ENCODE measurements at regions not wholly inside any gene's neighbourhood (a gene's known extent, or its start where the extent isn't known, plus 50 kb on each side); places are given as distances from the start of the nearest gene placed in this dataset.
A peak's percentile ranks its signal among the peaks of the same experiment; 100 is the strongest.

DNA sequence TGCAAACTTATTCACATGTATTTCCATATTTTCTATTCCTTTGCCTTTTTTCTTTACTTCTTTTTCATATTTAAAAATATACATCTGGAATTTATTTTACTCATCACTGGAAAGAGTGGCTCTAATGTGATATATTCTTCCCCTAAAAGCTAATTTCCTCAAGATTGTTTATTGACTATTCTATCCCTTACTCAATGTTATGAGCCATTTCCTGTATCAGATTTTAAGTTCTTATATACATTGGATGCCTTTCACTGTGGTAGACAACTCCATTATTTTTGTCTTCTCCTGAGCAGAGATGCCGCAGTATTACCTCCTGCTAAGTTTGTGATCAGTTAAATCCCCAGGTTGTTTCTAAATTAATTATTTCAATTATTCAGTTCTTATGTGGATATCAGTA is 418.4 kb upstream of the JAG1 start:
- no peak for DNase-seq (ENCODE audit: low spot score)
- intact Hi-C loops (cut with DNase I), result no loop called here

DNA sequence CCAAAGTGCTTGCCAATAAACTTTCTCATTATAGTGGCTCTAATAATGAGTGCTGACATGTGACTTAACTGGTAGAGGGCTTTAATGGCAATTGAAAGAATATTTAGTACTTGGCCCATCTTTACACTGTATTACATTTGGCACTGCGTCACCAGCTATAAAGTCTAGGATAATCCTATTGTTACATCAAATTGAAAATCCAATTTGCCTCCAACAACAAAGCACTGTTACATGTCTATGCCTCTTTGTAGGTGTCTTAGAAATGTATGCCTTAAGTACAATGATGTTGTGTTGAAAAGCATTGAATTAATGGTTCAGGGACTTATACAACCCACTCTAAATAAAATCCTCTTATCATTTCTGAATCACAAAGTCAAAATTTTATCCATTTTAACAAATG is 420.4 kb upstream of the JAG1 start:
- intact Hi-C loops (cut with DNase I), result no loop called here
- DNase-seq (ENCODE audit: low spot score), result no peak

DNA sequence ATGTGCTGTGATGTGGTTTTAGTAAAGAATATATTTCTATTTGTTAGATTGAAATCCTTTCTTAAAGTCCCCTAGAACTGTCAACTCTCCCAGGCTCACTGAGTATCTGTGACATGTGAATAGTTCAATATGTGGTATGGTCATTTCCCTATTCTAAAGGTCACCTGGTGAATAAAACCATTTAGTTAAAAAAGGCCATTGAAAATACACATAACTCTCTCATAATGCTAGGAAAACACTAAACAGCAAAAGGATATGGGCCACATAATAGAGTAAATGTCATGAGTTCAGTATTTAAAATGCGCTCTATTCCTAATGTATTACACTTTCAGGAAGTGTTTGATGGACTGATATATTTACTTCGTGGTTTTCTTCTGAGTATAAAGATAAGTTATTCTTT is 420.9 kb upstream of the JAG1 start:
- DNase-seq (ENCODE audit: low spot score), result no peak
- intact Hi-C loops (cut with DNase I), result no loop called here

DNA sequence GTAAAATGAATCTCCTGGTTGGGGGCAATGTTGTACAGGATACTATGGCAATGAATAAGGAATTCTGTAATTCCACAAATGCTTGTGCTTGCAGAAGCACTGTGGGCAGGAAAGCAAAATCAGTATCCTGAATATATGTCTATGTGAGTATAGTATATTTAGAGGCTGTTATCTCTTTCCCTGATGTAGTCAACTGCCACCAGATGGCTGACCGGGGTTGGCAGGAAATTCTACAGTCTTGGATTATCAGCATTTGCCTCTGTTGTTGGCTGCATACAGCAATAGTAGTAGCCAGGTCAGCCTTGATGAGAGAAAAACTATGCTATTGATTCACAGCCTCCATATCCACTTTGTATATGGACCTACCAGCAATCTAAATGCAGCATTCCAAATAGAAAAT is 425.1 kb upstream of the JAG1 start:
- no peak for DNase-seq (ENCODE audit: low spot score)
- intact Hi-C loops (cut with DNase I), result no loop called here

DNA sequence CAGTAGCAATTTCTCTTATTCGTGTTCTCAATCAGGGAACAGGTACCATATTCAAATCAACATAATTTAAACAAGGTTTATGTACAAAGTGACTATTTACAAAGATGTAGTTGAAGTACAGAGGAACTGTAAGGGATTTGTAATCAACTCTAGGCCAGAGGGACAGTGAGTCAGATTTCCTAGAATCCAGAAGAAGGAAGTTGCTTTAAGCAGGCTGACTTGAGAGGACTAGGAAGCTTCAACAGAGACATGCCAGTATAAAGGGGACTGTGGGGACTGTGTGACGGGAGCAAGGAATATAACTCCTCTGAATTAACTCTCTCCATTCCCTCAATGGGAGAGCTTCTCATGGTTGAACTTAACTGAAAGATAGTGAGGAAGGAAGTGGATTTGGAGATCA is 427.4 kb upstream of the JAG1 start:
- intact Hi-C loops (cut with DNase I), result loop anchor here (10.0 kb wide), 1 partner anchor 104 kb away; no protein-coding TSS in a partner anchor
- DNase-seq (ENCODE audit: low spot score), result no peak

DNA sequence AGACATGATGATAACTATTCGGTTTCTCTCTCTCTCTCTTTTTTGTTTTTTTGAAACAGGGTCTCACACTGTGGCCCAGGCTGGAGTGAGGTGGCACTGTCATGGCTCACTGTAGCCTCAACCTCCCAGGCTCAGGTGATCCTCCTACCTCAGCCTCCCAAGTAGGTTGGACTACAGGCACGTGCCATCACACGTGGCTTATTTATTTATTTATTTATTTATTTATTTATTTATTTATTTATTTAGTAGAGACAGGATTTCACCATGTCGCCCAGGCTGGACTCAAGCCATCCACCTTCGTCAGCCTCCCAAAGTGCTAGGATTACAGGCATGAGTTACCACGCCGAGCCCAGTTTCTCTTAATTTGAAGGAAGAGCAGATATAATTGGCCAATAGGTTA is 427.9 kb upstream of the JAG1 start:
- intact Hi-C loops (cut with DNase I), result loop anchor here (10.0 kb wide), 1 partner anchor 103 kb away; no protein-coding TSS in a partner anchor
- no peak for DNase-seq (ENCODE audit: low spot score)

DNA sequence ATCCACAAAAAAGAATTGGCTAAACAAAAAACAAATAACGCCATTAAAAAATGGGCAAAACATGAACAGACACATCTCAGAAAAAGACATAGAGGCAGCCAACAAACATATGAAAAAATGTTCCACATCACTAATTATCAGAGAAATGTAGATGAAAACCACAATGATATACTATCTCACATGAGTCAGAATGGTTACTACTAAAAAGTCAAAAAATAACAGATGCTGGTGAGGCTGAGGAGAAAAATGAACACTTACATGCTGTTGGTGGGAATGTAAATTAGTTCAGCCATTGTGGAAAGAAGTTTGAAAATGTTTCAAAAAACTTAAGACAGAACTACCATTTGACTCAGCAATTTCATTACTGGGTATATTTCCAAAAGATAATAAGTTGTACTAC is 430.1 kb upstream of the JAG1 start:
- intact Hi-C loops (cut with DNase I), result loop anchor here (10.0 kb wide), 1 partner anchor 101 kb away; no protein-coding TSS in a partner anchor
- DNase-seq (ENCODE audit: low spot score), result no peak

DNA sequence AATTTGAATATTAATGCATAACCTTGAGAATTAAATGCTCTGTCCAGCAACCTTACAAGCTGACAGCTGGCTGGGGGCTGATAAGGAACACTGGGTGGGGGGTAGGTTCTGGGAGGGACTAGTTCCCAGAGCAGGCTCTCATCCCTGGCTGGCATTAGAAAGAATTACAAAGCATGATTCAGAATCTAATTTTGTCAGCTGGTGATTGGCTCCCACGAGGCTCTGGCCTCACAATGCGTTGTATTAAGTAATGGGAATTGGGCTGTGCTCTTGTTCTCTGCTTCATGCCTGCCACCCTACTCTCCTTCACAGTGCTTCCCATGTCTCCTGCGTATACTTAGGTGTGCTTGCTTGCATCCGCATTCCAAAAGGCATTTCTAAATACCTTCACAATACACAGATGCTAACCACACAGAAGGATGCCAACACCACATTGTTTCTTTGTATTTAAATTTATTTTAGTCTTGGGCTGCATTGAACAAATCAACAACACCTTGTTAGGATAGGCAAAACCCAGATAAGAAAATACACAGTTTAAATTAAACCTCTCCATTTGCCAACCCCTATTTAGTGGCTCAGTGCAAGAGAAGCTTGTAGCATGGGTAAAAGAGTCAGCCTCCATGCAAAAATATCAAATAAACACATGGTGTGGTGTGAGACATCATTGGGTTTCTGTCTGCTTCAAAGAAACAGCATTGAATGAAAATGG is 434.5 kb upstream of the JAG1 start:
- peak; percentile 75 for DNase-seq (ENCODE audit: low spot score)
- intact Hi-C loops (cut with DNase I), result loop anchor here (2.0 to 10.0 kb wide), 3 partner anchors 43 to 126 kb away; no protein-coding TSS in a partner anchor

DNA sequence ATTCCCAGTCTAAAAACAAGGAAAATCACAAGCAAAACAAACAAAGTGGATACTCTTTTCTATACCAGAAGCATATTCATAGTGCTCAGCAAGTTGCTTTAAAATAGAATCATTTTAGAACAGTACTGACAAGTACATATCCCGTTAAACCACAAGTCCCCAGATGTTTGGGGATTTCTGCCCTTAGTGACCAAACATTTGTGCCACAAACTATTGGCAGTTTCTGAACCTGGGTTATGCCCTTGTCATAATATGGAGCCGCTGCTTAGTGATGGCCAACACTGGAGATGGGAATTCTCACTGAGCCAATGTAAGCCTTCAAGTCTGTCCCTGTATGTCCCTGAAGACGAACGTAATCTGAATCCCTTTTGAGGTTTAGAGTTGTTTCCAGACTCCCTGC is 436.7 kb upstream of the JAG1 start:
- DNase-seq (ENCODE audit: low spot score), result no peak
- intact Hi-C loops (cut with DNase I), result loop anchor here (5.0 kb wide), 1 partner anchor 47 kb away; no protein-coding TSS in a partner anchor

DNA sequence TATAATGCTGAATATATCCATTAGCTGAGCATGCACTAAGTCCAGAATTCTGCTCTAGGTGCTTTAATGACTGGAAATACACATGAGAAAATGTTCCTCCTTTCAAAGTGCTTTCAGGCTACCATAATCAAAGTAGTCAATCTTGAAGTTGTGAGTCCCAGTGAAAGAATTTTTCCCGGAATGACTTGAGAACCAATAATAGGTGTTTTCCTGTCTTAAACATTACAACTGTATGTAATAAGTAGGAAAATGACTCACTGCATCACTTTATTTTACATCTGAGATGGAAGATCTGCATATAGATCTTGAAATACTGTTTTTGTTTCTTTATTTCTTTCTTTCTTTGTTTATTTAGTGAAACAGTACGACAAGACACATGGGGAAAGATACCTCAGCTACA is 437.4 kb upstream of the JAG1 start:
- intact Hi-C loops (cut with DNase I), result loop anchor here (5.0 kb wide), 1 partner anchor 46 kb away; no protein-coding TSS in a partner anchor
- no peak for DNase-seq (ENCODE audit: low spot score)

DNA sequence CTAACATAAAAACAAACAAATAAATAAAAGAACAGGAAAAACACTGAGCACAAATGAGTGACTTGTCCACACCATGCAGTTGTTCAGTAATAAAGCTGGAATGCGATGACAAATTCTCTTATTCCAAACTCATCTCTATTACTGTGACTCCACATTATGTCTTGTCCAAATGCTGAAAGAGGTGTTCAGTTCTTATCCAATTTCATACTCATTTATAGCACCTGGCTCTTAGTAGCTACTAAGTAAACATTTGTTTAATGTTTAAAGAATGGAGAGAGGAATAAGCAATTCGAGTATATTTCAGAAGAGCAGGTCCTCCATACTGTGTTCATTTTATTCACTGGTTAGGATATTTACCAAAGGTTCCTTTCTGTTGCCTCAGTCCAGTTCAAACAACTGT is 439.0 kb upstream of the JAG1 start:
- DNase-seq (ENCODE audit: low spot score), result no peak
- intact Hi-C loops (cut with DNase I), result loop anchor here (5.0 kb wide), 1 partner anchor 44 kb away; no protein-coding TSS in a partner anchor

DNA sequence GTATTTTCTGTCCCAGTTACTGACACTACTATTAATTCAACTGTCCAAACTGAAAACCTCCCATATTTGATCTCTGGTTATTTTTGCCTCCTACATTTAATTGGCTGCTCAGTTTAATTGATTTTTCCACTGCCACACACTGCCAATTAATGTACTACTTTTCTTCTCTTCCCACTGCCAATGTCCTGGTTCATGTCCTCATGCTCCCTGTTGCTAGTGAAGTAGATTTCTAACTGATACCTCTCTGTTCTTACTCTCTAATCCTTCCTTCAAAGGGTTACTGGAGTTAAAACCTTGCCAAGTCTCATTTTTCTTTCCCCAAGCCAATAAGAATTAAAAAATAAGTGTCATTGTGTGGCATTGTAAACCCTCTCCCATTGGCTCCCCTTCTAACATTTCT is 440.6 kb upstream of the JAG1 start:
- DNase-seq (ENCODE audit: low spot score), result no peak
- intact Hi-C loops (cut with DNase I), result loop anchor here (5.0 kb wide), 1 partner anchor 43 kb away; no protein-coding TSS in a partner anchor

DNA sequence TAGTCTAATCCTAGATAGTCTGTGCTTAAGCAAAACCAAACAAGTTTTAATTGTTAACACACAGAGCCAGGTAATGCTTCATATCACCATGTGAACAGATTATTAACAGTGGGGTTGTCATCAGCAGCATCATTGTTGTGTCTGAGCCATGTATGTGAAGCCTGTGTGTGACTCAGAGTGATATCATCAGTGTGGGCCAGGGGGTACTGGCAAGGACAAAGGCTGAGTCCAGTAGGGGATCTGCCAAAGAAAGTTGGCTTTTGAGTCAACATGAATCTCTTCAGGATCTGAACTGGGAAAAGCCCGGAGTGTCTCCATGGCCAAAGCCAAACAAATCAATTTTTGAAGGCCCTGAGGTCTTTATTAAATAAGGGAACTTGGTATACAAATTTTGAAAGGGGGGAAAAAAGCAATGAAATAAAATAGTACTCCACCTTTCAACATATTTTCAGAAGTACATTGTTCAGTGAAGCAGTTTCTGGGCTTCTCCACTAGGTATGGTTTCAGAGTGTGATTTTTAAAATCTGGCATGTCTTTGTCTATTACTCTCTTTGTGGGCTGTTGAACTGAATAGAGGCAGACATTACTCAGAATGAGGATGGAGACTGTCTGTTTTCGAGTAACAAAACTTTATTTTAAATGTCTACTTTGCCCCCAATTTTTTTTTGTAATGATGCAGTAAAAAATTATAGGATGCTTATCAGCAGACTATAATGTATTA is 444.2 kb upstream of the JAG1 start:
- no peak for DNase-seq (ENCODE audit: low spot score)
- intact Hi-C loops (cut with DNase I), result no loop called here

DNA sequence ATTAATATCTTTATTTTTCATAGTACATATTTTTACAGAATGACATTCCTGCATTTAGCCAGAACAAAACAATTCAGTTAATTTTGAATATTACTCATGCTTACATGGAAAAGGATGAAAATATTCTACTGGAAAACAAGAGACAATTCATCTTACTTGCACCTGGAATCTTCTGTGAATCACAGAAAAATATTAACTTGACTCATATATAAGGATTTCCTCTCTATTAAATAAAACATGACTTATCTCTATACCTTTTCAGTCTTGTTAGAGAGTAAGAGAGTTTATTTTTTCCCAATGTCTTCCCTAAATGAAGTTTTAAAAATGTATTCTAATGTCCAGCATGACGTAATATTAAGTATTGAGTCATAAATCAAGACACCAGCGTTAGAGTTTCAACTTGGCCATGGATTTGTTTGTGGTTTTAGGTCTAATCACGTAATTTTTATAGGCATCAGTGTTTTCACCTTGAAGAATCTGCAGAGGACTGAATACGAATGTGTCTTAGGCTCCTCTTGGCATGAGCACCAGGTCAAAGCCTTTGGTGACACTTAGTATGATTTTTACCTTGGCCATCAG is 445.1 kb upstream of the JAG1 start:
- intact Hi-C loops (cut with DNase I), result no loop called here
- DNase-seq (ENCODE audit: low spot score), result no peak

DNA sequence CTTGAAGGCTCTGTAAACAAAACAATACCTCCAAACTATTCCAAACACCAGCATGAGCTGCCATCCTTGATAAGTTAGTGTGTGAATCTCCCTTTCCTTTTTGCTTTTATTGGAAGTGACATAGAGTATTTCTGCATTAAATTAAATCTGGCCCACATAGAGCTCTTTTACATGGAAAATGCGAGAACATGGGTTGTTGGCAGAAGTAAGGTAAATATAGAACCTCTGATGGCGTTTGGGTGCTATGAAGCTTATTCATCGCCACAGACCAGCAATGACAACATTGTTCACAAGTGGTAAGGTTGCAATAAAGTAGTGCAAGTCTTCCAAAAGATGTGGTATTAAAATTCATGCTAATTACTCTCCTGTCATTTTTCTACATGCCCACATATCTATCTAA is 445.8 kb upstream of the JAG1 start:
- intact Hi-C loops (cut with DNase I), result no loop called here
- DNase-seq (ENCODE audit: low spot score), result no peak

DNA sequence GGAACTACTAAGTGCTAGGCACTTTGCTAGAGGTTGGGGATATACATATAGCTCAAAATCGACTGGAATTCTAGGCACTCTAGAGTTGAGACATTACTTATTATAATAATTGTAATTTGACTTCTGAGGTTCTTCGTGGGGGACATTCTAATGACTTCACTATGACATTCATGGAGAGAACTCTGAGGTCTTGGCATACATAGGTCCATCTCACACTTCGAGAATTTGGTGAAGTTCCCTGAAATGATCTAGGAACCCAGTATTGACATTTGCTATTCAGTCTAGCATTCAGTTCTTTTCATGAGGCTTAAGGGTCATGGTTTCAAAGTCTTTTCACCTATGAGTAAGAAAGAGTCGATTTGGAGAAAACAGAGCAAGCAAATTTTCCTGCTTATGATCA is 446.6 kb upstream of the JAG1 start:
- intact Hi-C loops (cut with DNase I), result no loop called here
- no peak for DNase-seq (ENCODE audit: low spot score)

DNA sequence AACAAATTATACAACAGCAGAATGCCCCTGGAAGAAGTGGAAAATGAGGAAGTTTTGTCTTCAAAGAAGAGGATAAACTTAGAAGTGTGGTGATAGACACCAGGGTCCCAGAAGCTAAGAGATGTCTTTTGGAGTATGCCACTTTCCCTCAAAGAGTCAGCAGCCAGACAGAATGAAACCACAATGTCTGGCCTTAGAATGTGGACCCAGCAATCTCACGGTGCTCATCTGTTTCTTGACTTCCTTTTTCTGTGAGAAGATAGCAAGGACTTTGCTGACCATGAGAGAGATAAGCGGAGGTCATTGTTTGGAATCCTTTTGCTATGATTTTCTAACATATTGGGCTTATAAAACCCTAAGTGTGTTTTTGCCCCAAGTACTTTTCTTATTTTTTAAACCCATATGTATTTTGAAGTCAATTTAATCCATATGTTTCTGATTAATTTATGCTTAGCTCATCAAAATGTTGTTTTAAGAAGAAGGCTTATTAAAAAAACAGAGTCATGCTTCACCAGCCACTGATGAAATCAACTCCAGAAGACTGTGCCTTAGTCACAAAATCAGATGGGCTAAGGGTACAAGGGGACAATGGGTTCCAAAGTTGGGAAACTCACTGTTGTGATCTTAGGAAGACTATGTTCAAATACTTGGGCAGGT is 451.2 kb upstream of the JAG1 start:
- intact Hi-C loops (cut with DNase I), result no loop called here
- no peak for DNase-seq (ENCODE audit: low spot score)

DNA sequence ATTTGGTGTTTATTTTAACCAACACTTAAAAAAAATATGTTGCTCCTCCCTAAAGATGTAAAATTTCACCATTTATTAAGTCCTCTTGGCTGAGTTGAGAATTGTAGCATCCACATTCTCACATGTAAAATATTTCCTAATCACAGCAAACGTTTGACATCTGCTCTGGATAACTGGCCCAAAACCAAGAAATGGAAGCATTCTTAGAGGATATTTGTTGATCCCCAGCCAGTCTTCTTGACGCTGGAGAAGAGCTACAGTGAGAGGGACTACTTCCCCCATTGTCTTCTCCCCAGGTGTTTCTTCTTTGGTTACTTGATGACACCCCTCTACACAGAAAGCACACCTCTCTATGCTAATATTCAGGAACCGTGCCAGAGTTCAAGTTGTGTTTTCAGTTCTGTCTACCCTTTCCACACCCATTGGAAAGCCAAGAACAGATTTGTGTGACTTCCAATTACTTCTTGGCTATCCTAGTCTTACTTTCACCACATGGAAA is 454.5 kb upstream of the JAG1 start:
- DNase-seq (ENCODE audit: low spot score), result no peak
- intact Hi-C loops (cut with DNase I), result no loop called here

DNA sequence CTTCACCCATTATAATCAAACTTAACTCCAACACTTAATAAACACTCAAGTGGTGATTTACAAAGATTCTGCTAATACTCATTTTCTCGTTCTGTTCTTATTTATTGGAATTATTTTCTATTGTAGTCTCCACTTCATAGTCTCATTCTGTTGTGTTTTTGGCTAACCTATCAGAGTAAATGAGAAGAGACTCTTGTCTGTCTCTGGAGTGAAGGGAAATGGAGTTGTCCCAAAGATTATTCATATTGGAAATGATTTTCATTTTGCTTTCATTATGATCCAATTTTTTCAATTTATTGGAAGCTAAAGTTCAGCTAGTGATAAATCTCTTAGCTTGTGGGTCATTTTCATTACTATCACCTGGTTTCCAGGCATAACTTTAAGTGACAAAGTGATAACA is 454.9 kb upstream of the JAG1 start:
- intact Hi-C loops (cut with DNase I), result no loop called here
- DNase-seq (ENCODE audit: low spot score), result no peak

DNA sequence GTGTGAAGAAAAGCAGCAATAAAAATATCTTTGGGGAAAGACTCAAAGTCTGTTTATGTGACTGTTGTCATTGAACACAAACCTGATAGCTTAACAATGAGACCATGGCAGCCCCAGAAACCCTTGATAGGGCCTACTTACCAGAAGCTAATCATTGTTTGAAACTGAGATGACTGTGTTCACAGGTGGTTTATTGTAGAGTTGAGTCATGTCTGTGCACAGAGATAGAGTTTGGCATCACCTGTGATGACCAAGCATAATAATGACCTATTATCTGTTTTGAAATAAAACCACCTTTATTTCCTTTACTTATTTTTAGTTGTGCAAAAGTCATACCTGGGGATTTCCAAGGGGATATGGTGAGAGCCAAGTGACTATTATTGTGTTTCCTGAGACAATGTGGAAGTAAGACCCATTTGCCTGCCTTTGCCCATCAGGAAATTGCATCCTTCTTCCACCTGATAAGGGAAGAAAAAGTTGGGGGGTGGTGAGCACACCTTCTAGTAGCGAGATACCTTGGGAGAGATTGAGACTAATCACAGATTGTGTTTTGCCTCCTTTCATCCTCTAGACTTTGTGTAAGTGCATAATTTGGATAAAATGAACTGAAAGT is 456.9 kb upstream of the JAG1 start:
- no peak for DNase-seq (ENCODE audit: low spot score)
- intact Hi-C loops (cut with DNase I), result no loop called here

Data from cardiac septum (tissue), 1 donor.